ENCODE measurements at regions not wholly inside any gene's neighbourhood (a gene's known extent, or its start where the extent isn't known, plus 50 kb on each side); places are given as distances from the start of the nearest gene placed in this dataset.

GRCh38 chr12:116630762-116631161, 71.6 kb downstream of the MAP1LC3B2 start:
- TF ChIP-seq POLR2AphosphoS5 (IDR thresholded peaks at IDR 0.05; ENCODE audit: low read depth, low read length) (no peak), POLR2A (IDR thresholded peaks at IDR 0.05; ENCODE audit: low read depth, low read length) (no peak)

All from GM12892 (cell line).